Natural killer cell (primary cell): ENCODE measurements at regions not wholly inside any gene's neighbourhood (a gene's known extent, or its start where the extent isn't known, plus 50 kb on each side); places are given as distances from the start of the nearest gene placed in this dataset.

Experiments
- ATAC-seq, 3 donors: fragments of 150-1000 bp in 2 of 3; fragments of 200-7000 bp in 1 of 3; cut with Tn5 transposase; 1 replicate in 1 of 3; 2 replicates in 2 of 3; pipeline ENCODE4 v1.10.0; 2021; ENCODE audit warnings: mild to moderate bottlenecking in 2 of 3, moderate library complexity in 2 of 3
- DNase-seq, 2 donors: peaks; one replicate each; pipeline versions ENCODE4 v3.0.0 to v3.0.0-alpha.2; 2013 to 2021; ENCODE audit warnings: mixed read lengths in 1 of 2
- H3K27ac ChIP-seq: one replicate; pipeline ENCODE4 v1.5.1; 2013; ENCODE audit warnings: mild to moderate bottlenecking, low read length
- H3K27me3 ChIP-seq: one replicate; pipeline ENCODE4 v1.6.1; 2013; ENCODE audit warnings: low read length; ENCODE audit not compliant: control insufficient read depth, insufficient read depth
- H3K36me3 ChIP-seq: one replicate; pipeline ENCODE4 v1.6.1; 2013; ENCODE audit warnings: low read length; ENCODE audit not compliant: control insufficient read depth, insufficient read depth
- H3K4me1 ChIP-seq: one replicate; pipeline ENCODE4 v1.6.1; 2013; ENCODE audit warnings: low read length; ENCODE audit not compliant: control insufficient read depth, insufficient read depth
- H3K4me3 ChIP-seq: one replicate; pipeline ENCODE4 v1.5.1; 2013; ENCODE audit warnings: low read length
- H3K9me3 ChIP-seq: one replicate; pipeline ENCODE4 v1.6.1; 2013; ENCODE audit warnings: low read length; ENCODE audit not compliant: control insufficient read depth, insufficient read depth
- H3K27ac Mint-ChIP-seq, 2 donors: one replicate each; pipeline ENCODE4 v1.8.0; 2022; ENCODE audit warnings: mild to moderate bottlenecking in 2 of 2, mixed read lengths in 2 of 2, moderate library complexity in 1 of 2
- H3K27me3 Mint-ChIP-seq, 2 donors: one replicate each; pipeline ENCODE4 v1.8.0; 2022; ENCODE audit warnings: low read depth in 2 of 2, mixed read lengths in 2 of 2
- H3K36me3 Mint-ChIP-seq: one replicate; pipeline ENCODE4 v1.8.0; 2022; ENCODE audit warnings: mixed read lengths
- H3K4me1 Mint-ChIP-seq, 2 donors: one replicate each; pipeline ENCODE4 v1.8.0; 2022; ENCODE audit warnings: mixed read lengths in 2 of 2
- H3K4me3 Mint-ChIP-seq: one replicate; pipeline ENCODE4 v1.8.0; 2022; ENCODE audit warnings: mild to moderate bottlenecking, moderate library complexity, mixed read lengths
- H3K9me3 Mint-ChIP-seq, 2 donors: one replicate each; pipeline ENCODE4 v1.8.0; 2022; ENCODE audit warnings: mixed read lengths in 2 of 2
- CTCF ChIP-seq: fragments of 200-600 bp; IDR thresholded peaks from one replicate; pipeline ENCODE4 v1.8.0; 2022; ENCODE audit warnings: antibody characterized with exemption
- WGBS: methylation state at CpG from one replicate; pipeline ENCODE4 v1.1.7; 2013; ENCODE audit warnings: missing lambda C conversion rate; ENCODE audit not compliant: insufficient coverage; 5-methylcytosine and 5-hydroxymethylcytosine counted together
- intact Hi-C: fragments of 100-400 bp; cut with micrococcal nuclease; formaldehyde crosslinking; loops from one replicate; pipeline ENCODE4 v1.14.2; 2022

GRCh38 chr18:8936619-8937018 is 165.9 kb upstream of the NDUFV2 start:
- Histone ChIP-seq H3K4me1 (no peaks in the 10 kb centered on the region), H3K4me3 (no peak overlapping the region), H3K27ac (no peak overlapping the region), H3K36me3 (no peaks in the 10 kb centered on the region), H3K27me3 (no peaks in the 10 kb centered on the region), H3K9me3 (no peaks in the 10 kb centered on the region)
- no peaks in the 10 kb centered on the region for H3K36me3 Mint-ChIP-seq
- no peaks in the 10 kb centered on the region for H3K9me3 Mint-ChIP-seq
- ATAC-seq (no peak), DNase-seq (no peak)
- peaks cover 0 to 9% of the 10 kb centered on the region in 2 donors for H3K27me3 Mint-ChIP-seq
- no peak for TF ChIP-seq CTCF
- H3K27ac Mint-ChIP-seq, result no peak overlapping the region
- no peaks in the 10 kb centered on the region for H3K4me1 Mint-ChIP-seq
- intact Hi-C loops, result no loop called here
- WGBS, result 98% methylated on average over 3 of the region's 3 CpGs
- no peak overlapping the region for H3K4me3 Mint-ChIP-seq

GRCh38 chr18:8937160-8938094 is 165.1 kb upstream of the NDUFV2 start:
- H3K4me3 Mint-ChIP-seq, result no peak overlapping the region

GRCh38 chr18:8938817-8939216 is 163.7 kb upstream of the NDUFV2 start:
- ATAC-seq (no peak), DNase-seq (no peak)
- WGBS, result 49% methylated on average over 6 of the region's 7 CpGs
- intact Hi-C loops, result no loop called here
- no peaks in the 10 kb centered on the region for H3K9me3 Mint-ChIP-seq
- TF ChIP-seq CTCF, result no peak
- peaks cover 0 to 9% of the 10 kb centered on the region in 2 donors for H3K27me3 Mint-ChIP-seq
- no peaks in the 10 kb centered on the region for H3K4me1 Mint-ChIP-seq
- no peak overlapping the region for H3K4me3 ChIP-seq
- no peaks in the 10 kb centered on the region for H3K27me3 ChIP-seq
- H3K36me3 Mint-ChIP-seq, result no peaks in the 10 kb centered on the region
- H3K27ac ChIP-seq, result no peak overlapping the region
- no peak overlapping the region for H3K27ac Mint-ChIP-seq
- H3K4me1 ChIP-seq, result no peaks in the 10 kb centered on the region
- H3K9me3 ChIP-seq, result no peaks in the 10 kb centered on the region
- no peaks in the 10 kb centered on the region for H3K36me3 ChIP-seq
- no peak overlapping the region for H3K4me3 Mint-ChIP-seq

More at GRCh38 chr18:8937160-8938094, 165.1 kb upstream of the NDUFV2 start:
- H3K4me1 Mint-ChIP-seq, result no peaks in the 10 kb centered on the region
- no peak for DNase-seq
- no peaks in the 10 kb centered on the region for H3K36me3 ChIP-seq
- H3K27ac Mint-ChIP-seq, result no peak overlapping the region
- WGBS, result 91% methylated on average over 9 of the region's 9 CpGs
- intact Hi-C loops, result no loop called here
- ATAC-seq, result no peak
- no peak overlapping the region for H3K4me3 ChIP-seq
- peaks cover 0 to 9% of the 10 kb centered on the region in 2 donors for H3K27me3 Mint-ChIP-seq
- H3K27me3 ChIP-seq, result no peaks in the 10 kb centered on the region
- TF ChIP-seq CTCF, result no peak
- H3K4me1 ChIP-seq, result no peaks in the 10 kb centered on the region
- H3K36me3 Mint-ChIP-seq, result no peaks in the 10 kb centered on the region
- H3K9me3 ChIP-seq, result no peaks in the 10 kb centered on the region
- no peaks in the 10 kb centered on the region for H3K9me3 Mint-ChIP-seq
- no peak overlapping the region for H3K27ac ChIP-seq
